ENCODE measurements at regions not wholly inside any gene's neighbourhood (a gene's known extent, or its start where the extent isn't known, plus 50 kb on each side); places are given as distances from the start of the nearest gene placed in this dataset.

GRCh38 chr7:115707258-115708012 is 323.1 kb downstream of the TFEC start:
- no TSS peak for BruUV-seq (replicated peaks)
- no peak overlapping the region for H3K27ac ChIP-seq (ENCODE audit: low read depth, low read length, poor library complexity, severe bottlenecking)
- no peak for TF ChIP-seq EZH2 (IDR thresholded peaks at IDR 0.05; ENCODE audit: borderline replicate concordance, low read depth, low read length, poor library complexity, severe bottlenecking)
- peak; percentile 53 for TF ChIP-seq CTCF (conservative IDR thresholded peaks at IDR 0.05; ENCODE audit: low read depth, low read length)
- peak; percentile 80 for DNase-seq (ENCODE audit: low spot score)
- ChIA-PET CTCF (interaction anchor here (0.6 kb wide), 1 partner anchor 231 kb away, joined by 3 read pairs; no protein-coding TSS in a partner anchor), POLR2A (ENCODE audit: low non-redundant PET) (interaction anchor here (0.5 kb wide), 1 partner anchor 1612 kb away, joined by 6 read pairs; no protein-coding TSS in a partner anchor)
- H3K4me3 ChIP-seq (ENCODE audit: low read depth, low read length, poor library complexity, severe bottlenecking), result no peak overlapping the region
- H3K27me3 ChIP-seq (replicated peaks; ENCODE audit: insufficient read depth, low read depth, low read length, poor library complexity), result no peaks in the 10 kb centered on the region
- peaks cover 5% of the 10 kb centered on the region for H3K4me1 ChIP-seq (ENCODE audit: insufficient read depth, low read length, poor library complexity, severe bottlenecking)
- H3K36me3 ChIP-seq (ENCODE audit: insufficient read depth, low read length, poor library complexity, severe bottlenecking), result no peaks in the 10 kb centered on the region
- H3K9me3 ChIP-seq (ENCODE audit: low read depth, low read length, poor library complexity, severe bottlenecking), result no peaks in the 10 kb centered on the region
- intact Hi-C loops (cut with micrococcal nuclease; ENCODE audit: unreplicated experiment), result no loop called here

- Histone ChIP-seq H3K27me3 (replicated peaks; ENCODE audit: insufficient read depth, low read depth, low read length, poor library complexity) (peaks cover 20% of the 10 kb centered on the region), H3K4me1 (ENCODE audit: insufficient read depth, low read length, poor library complexity, severe bottlenecking) (peaks cover 5% of the 10 kb centered on the region), H3K36me3 (ENCODE audit: insufficient read depth, low read length, poor library complexity, severe bottlenecking) (no peaks in the 10 kb centered on the region), H3K9me3 (ENCODE audit: low read depth, low read length, poor library complexity, severe bottlenecking) (no peaks in the 10 kb centered on the region), H3K27ac (ENCODE audit: low read depth, low read length, poor library complexity, severe bottlenecking) (no peak overlapping the region), H3K4me3 (ENCODE audit: low read depth, low read length, poor library complexity, severe bottlenecking) (no peak overlapping the region)
- intact Hi-C loops (cut with micrococcal nuclease; ENCODE audit: unreplicated experiment), result no loop called here
- no peak for TF ChIP-seq EZH2 (IDR thresholded peaks at IDR 0.05; ENCODE audit: borderline replicate concordance, low read depth, low read length, poor library complexity, severe bottlenecking)
- no peak for TF ChIP-seq CTCF (conservative IDR thresholded peaks at IDR 0.05; ENCODE audit: low read depth, low read length)
- POLR2A ChIA-PET (ENCODE audit: low non-redundant PET), result no interaction called here
- no TSS peak for BruUV-seq (replicated peaks)
- no peak for DNase-seq (ENCODE audit: low spot score)
- CTCF ChIA-PET, result no interaction called here
Measured at GRCh38 chr7:115704884-115705283, 325.7 kb downstream of the TFEC start.

GRCh38 chr7:115701141-115701540 is 329.4 kb downstream of the TFEC start:
- peaks cover 29% of the 10 kb centered on the region for H3K27me3 ChIP-seq (replicated peaks; ENCODE audit: insufficient read depth, low read depth, low read length, poor library complexity)
- TF ChIP-seq EZH2 (IDR thresholded peaks at IDR 0.05; ENCODE audit: borderline replicate concordance, low read depth, low read length, poor library complexity, severe bottlenecking) (no peak), CTCF (conservative IDR thresholded peaks at IDR 0.05; ENCODE audit: low read depth, low read length) (no peak)
- H3K4me1 ChIP-seq (ENCODE audit: insufficient read depth, low read length, poor library complexity, severe bottlenecking), result no peaks in the 10 kb centered on the region
- BruUV-seq (replicated peaks), result no TSS peak
- ChIA-PET CTCF (no interaction called here), POLR2A (ENCODE audit: low non-redundant PET) (interaction anchor here (0.6 kb wide), 1 partner anchor 508 kb away, joined by 3 read pairs; no protein-coding TSS in a partner anchor)
- no peak for DNase-seq (ENCODE audit: low spot score)
- no peak overlapping the region for H3K4me3 ChIP-seq (ENCODE audit: low read depth, low read length, poor library complexity, severe bottlenecking)
- no peaks in the 10 kb centered on the region for H3K9me3 ChIP-seq (ENCODE audit: low read depth, low read length, poor library complexity, severe bottlenecking)
- intact Hi-C loops (cut with micrococcal nuclease; ENCODE audit: unreplicated experiment), result no loop called here
- no peak overlapping the region for H3K27ac ChIP-seq (ENCODE audit: low read depth, low read length, poor library complexity, severe bottlenecking)
- H3K36me3 ChIP-seq (ENCODE audit: insufficient read depth, low read length, poor library complexity, severe bottlenecking), result no peaks in the 10 kb centered on the region

All from A673 (cell line).